HG02970 (cell line): ENCODE measurements at regions not wholly inside any gene's neighbourhood (a gene's known extent, or its start where the extent isn't known, plus 50 kb on each side); places are given as distances from the start of the nearest gene placed in this dataset.

Experiments used
- ATAC-seq: cut with Tn5 transposase; IDR thresholded peaks from one replicate; pipeline ENCODE4 v1.9.1; 2021; ENCODE audit warnings: mild to moderate bottlenecking, moderate library complexity, moderate number of reproducible peaks; ENCODE audit not compliant: unreplicated experiment, low FRiP score

DNA sequence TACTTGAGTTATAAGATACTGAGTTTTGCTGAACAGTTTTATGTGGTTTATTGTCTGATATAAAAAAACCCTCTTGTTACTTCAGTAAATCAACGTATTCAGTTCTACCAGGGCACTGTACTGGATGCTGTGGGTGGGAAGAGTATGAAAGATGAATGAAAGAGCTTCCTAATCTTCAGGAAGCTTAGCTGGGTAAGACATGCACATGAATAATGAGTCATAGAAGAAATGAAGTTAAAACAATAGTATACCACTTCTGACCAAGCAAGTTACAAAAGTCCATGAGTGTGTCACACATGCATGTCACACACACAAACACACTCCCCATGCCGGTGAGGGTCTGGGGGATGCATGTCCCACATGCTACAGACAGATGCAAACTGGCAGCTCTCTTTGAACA, 105.9 kb downstream of the SIPA1L2 start:
- no peak for ATAC-seq

DNA sequence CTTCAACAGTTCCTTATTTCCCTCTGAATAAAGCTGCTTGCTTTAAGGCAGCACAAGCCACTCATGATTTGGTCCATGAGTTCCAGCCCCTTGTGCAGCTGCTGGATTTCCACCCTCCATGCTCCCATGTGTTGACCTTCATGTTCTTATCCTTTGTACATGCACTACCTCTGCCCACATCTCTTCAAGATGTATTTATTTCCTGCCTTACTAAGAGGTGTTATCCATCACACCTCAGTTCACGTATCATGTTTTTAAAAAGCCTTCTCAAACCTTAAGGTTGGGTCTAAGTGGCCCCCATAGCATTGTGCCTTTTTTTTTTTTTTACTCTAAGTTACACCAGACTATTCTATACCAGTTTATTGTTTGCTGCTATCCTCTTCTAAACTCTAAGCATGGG, 107.7 kb downstream of the SIPA1L2 start:
- ATAC-seq = no peak

- no peak for ATAC-seq
Observed at GRCh38 chr1:232521660-232522059, 108.3 kb downstream of the SIPA1L2 start.

DNA sequence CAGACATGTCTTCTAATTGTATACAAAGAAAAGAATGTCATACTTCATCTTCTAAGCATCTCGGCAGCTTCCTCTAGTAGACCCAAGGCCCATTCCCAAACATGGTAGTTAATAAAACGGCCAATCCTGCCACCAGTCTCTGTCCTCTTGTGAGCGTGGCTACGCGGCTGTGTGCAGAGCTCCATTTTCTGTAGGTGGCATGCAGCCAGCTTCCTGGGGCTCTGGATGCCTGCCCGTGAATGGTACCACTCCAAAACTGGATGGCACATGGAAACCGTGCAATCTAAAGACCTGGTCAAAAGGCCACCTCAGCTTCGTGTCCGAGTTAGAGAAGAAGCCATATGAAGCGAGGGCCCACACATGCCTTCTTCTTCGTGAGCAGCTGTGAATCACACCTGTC, 110.7 kb downstream of the SIPA1L2 start:
- no peak for ATAC-seq

DNA sequence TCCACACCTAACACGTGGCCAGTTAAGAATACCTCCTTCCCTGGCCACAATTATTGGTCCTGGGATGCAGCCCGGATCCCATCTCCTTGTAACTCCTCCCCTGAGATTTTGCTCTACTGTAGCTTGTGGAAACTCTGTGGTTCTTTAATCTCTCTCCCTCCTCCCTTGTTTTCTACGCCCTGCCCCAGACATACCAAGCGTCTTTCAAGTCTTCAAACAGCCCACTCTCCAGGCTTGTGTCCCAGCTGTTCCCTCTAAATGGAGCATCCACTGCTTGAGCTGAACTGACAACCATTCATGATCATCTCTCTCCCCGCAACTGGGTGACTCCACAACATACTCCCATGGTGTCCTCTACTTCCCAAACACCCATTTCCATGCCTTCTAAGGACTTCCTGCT, 111.6 kb downstream of the SIPA1L2 start:
- ATAC-seq = no peak

GRCh38 chr1:232517204-232517603, 112.7 kb downstream of the SIPA1L2 start:
- no peak for ATAC-seq

GRCh38 chr1:232515706-232516105, 114.2 kb downstream of the SIPA1L2 start:
- no peak for ATAC-seq

DNA sequence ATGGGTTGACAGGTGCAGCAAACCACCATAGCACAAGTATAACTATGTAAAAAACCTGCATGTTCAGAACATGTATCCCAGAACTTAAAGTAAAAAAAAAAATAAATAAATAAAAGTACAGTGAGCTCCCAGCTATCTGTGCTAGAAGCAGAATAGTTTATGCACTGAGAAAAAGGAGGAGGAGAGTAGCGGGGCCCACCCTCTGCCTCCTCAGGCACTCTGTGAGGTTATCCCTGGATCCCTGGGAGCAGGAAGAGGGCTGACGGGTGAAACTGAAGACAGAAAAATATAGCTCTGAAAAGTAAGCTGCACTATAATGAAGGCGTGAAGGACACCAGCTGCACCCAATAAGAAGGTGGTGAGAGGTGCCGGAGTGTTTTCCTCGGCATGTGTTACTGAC, 117.2 kb downstream of the SIPA1L2 start:
- ATAC-seq = no peak

DNA sequence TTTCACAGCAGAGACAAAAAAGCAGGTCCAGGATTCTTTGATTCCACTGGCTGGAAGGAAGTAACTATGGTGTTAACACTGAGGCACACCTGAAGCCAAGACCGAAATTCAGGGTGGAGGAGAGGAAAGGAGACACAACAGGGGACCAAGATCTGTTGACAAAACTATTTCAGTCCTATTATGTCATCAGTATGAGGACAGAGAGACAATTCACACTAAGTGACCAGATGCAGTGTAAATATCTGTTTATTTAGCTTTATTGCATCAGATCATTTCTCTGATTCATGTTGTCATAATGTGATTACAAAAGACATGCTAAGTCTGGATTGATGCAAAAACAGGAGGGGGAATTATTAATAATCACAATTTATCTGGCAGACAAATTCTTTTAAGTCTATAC, 118.8 kb downstream of the SIPA1L2 start:
- ATAC-seq = no peak

DNA sequence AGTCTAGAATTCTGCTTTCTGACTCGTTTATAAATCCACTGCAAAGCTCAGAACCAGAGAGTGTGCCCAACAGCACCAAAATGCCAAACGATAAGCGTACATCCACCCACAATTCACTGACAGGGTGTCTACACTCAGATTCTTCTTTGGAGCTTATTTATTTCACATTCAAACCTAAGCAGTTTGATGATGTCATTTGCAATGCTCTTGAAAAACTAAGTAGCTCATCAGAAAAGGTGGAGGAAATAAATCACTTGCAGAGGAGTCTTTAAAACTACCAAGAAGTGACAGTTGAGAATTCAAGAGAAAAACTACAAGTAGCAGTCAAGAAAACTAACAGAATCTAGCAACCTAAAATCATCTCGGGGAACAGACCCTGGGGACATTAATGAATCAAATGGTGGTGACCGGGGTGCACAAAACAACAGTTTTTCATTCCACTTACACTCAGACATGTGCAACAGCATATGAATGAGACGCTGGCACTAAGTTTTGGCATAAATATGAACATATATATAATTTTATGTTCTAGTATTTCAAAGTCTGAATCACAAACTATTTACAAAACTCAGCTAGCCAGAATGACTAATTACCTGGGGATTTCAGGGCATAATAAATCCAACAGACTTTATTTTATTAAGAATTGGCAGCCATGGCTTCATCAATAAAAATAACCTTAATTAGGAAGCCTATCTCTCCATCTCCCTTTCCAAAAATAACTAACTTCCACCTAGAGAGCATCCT, 119.4 kb downstream of the SIPA1L2 start:
- ATAC-seq = no peak

DNA sequence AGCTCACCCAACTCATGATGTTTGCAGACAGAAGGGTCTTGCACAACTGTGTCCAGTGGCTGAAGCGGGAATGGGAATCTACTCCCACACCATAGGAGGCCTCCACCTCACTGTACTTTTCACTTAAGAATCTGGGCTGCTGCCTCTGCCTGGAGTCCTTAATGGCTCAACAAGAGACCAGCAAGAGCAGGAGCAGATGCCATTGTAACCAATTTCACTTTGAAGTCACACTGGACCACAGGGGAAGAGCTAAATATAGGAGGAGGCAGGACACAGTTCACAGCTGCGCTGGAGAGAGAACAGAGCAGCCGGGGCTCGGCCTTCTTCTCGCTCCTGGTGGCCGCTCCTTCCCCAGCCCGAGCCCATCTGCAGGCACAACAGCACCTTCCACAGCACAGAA, 120.4 kb downstream of the SIPA1L2 start:
- ATAC-seq = no peak

DNA sequence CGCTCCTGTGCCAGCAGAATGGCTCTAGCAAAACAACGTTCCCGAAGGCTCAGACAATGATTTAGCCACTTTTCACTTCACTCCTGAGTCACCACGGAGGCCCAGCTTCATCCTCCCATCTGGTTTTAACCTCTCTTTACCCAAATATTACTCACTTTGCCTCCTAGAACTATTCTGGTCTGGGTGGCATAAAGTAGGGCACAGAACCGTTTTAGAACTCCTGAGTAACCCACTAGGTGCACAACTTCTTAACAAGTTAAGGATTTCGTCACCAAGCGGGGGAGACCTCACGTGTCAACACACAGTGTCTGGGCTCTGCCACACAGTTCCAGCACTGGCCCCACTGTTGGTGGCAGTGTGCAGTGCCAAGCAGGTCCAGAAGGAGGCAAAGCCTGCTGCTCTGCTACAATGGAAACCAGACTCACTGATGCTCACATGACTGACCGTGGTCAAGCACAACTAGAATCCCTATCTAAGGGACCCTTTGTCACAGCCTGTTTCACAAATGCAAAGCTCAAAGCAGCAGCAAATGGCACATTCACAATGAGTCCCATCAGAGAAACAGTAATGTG, 121.7 kb downstream of the SIPA1L2 start:
- no peak for ATAC-seq

DNA sequence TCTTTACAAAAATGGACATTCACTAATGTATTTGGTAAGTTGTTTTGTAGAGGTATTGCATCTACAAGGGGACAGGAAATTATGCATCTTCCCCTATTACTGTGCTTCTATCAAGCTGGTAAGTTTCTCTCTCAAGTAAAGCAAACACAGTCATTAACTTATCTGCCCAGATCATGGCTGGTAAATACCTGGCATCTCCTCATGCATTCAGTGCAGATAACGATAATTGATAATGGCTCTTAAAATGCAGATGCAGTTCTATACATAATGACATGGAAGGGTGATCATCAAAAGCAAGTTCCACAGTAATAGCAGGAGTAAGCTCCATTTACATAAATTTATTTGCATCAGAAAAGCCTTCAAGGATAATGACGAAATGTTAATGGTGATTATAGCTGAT, 122.4 kb downstream of the SIPA1L2 start:
- ATAC-seq = no peak

DNA sequence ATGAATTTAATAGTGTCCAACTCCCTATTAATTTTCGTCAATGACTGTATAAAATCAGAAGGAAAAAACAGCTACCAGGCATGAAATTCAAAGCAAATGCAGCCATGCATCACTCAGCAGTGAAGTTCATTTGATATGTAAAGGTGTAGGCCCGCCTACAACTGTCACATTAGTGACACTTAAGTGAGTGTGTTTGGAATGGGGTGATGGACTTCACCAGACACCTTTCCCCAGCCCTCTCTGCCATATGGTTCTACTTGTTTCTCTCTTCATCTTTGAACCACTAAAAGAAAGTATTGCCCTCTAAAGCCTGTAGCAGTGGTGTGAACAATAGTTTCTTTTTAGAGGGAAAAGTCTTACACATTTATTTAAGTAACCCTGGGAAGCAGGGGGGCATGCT, 124.0 kb downstream of the SIPA1L2 start:
- ATAC-seq = no peak

DNA sequence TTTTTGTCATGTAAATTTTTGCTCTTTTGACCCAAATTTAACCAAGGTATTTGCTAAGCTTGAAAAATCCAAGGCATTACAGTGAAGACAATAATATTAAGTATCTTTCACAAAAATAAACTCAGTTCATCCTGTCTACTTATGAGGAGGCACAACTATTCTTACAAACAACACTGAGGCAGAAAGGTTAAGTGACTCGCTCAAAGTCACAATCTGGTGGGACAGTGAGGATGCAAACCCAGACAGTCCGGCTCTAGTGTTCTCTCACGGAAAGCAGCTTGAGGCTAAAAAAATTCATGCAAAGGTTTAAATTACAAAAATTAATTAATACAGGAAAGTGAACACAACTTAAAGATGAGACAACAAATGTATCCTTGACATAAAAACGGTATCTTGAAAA, 125.3 kb downstream of the SIPA1L2 start:
- ATAC-seq = no peak

- ATAC-seq = no peak
Observed at GRCh38 chr1:232503497-232503896, 126.4 kb downstream of the SIPA1L2 start.

- no peak for ATAC-seq
Observed at GRCh38 chr1:232501854-232502253, 128.1 kb downstream of the SIPA1L2 start.

GRCh38 chr1:232499188-232499587, 130.7 kb downstream of the SIPA1L2 start:
- ATAC-seq = no peak

- ATAC-seq = no peak
Observed at GRCh38 chr1:232493869-232494268, 136.1 kb downstream of the SIPA1L2 start.

GRCh38 chr1:232489256-232489655, 140.7 kb downstream of the SIPA1L2 start:
- ATAC-seq = no peak

DNA sequence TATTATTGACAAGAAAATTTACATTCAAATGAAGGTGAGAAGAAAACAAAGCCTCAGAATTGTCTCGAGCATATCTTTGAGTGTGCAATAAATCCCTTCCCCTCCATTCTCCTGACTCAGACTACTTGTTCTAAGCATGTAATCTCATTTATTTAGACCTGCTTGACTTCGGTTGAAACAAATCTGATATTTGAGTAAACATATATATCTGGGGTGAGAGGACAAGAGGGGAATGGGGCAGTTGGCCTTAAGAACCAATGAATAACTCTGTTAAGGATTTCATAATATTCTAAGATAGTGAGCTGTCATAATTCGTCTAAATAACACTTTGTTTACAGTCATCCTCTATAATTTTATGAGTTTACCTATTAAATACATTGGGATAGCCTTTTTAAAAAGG, 142.7 kb downstream of the SIPA1L2 start:
- no peak for ATAC-seq

DNA sequence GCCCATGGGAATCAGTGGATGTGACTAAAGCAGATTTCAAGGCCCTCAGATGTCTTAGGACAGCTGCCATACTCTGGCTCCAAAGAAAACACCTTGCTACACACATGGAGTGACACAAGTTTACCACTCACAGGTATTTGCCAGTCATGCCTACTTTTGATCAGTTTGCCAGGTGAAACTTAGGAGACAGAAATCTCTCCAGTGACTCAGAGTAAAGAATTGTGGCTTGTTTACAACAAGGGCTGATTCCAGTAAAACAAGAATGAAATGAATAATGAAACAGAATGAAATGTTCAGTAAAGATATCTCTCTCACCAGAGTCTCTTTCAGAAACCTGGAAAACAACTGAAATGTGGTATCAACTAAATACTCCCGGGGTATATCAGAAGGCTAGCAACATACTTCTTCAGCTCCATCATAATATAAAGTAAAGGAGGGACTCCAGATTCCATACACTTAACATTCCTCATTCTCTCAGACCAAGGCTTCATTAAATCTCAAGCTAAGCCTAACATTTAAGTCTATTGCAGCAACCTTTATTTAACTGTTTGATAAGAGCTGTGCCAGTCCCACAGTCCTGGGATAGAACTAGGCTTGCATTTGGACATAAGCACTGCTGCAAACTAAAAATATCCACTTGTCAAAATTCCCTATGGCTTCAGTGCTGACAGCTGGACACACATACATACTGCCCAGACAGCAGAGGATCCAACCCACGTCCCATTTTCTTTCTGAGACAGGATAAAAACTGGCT, 143.3 kb downstream of the SIPA1L2 start:
- no peak for ATAC-seq
